GM21717 (cell line): ENCODE measurements at regions not wholly inside any gene's neighbourhood (a gene's known extent, or its start where the extent isn't known, plus 50 kb on each side); places are given as distances from the start of the nearest gene placed in this dataset.
"Not testable (repeated sequence)": the region's sequence is repeated elsewhere in the genome, so short reads cannot be mapped to it uniquely, and the experiment has no call there.

ENCODE experiments used
- ATAC-seq: cut with Tn5 transposase; IDR thresholded peaks from one replicate; pipeline ENCODE4 v1.9.1; 2021; ENCODE audit warnings: mild to moderate bottlenecking, moderate library complexity; ENCODE audit not compliant: unreplicated experiment

GRCh38 chr16:59604354-59604753 is 870.2 kb upstream of the GOT2 start:
- no peak for ATAC-seq

- ATAC-seq, result no peak
Measured at GRCh38 chr16:59601452-59601851, 867.3 kb upstream of the GOT2 start.

DNA sequence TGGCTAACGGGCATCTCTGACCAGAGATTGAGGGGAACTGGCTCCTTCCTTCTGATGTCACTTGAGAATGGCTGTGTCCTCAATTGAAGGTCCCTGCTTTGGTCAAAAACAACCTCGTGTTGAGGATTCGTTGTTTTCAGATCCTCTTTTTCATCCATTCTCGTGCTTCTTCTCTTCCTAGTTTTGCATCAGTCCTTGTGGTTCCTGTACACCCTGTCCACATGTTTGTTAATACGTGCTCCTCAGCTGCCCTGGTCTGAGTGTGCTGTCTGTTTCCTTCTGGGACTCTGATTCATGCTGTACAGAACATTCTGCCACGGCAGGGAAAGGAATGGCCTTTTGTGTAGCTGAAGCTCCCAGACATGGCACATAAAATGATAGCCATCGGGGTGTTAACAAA is 863.2 kb upstream of the GOT2 start:
- ATAC-seq, result no peak

DNA sequence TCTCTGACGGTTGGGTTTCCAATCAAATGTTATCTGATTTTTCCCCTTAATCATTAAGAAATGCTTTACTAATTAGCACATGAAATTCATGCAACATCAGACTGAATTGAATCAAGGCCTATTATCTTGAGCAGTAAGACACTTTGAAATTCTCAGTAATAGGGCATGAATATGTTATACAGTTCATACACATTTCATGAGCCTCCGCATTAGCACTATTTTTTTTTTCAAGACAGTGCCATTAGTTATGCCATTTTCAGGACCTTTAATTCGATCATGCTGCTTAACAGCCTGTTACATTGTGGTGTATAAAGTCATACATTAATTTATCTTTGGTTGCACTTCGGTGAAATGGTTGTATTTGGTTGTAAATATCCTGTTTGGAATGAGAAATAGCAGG is 862.6 kb upstream of the GOT2 start:
- no peak for ATAC-seq

- ATAC-seq, result peak; percentile 81
Measured at GRCh38 chr16:59593194-59593661, 859.1 kb upstream of the GOT2 start.

DNA sequence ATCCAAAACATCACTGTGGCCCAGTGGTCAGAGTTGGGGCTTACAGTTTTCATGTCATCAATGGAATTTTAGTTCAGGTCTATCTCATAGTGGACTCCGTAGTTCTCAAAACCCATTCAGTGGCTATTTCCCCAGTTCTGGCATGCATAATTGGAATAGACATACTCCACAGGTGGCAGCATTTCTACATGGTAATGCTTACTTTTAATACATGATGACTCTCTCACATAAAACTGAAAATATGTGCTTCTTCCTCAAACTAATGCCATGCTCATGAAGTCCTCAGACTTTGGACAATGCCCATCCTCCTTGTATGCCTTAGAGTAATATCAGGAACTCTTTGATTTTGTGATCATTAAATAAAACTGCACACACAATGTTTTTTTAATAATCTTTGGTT is 857.4 kb upstream of the GOT2 start:
- no peak for ATAC-seq

GRCh38 chr16:59590845-59591244 is 856.7 kb upstream of the GOT2 start:
- no peak for ATAC-seq

DNA sequence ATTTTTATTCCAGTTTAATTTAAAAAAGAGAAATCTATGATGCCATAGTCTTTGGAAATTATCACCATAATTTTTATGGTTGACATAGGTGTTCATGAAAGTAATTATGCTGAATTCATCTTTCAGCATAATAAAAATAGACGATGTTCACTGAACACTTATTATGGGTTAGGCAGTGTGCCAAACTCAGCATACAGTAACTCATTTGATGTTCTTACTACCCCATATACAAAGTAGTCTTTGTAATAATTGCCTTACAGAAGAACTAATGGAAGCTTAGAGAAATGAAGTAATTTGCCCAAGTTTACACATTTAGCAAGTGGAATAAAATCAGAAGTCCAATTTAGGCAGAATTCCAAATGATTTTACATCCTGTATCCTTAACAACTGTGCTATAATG is 852.2 kb upstream of the GOT2 start:
- no peak for ATAC-seq

GRCh38 chr16:59574296-59574695 is 840.2 kb upstream of the GOT2 start:
- no peak for ATAC-seq

- no peak for ATAC-seq
Measured at GRCh38 chr16:59573528-59574271, 839.6 kb upstream of the GOT2 start.

GRCh38 chr16:59567496-59567895 is 833.4 kb upstream of the GOT2 start:
- ATAC-seq, result no peak

- no peak for ATAC-seq
Measured at GRCh38 chr16:59566446-59566845, 832.3 kb upstream of the GOT2 start.

DNA sequence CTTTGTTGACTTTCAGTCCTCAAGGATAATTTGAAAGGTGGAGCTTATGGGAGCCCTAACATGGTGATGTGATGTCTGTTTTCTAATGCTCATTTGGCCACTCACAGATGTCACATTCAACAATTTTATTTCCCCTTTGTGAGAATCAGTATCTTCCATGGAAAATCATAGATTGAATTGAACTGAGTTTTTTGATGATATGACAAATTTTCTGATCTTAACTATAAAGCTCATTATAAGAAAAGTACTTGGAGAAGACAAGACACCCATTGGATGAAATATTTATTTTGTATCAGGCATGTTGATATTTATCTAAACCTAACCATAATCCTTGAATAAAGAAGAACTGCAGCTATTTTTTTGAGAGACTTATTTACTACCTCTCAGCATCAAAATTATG is 824.6 kb upstream of the GOT2 start:
- no peak for ATAC-seq

GRCh38 chr16:59552164-59552563 is 818.0 kb upstream of the GOT2 start:
- ATAC-seq, result no peak

DNA sequence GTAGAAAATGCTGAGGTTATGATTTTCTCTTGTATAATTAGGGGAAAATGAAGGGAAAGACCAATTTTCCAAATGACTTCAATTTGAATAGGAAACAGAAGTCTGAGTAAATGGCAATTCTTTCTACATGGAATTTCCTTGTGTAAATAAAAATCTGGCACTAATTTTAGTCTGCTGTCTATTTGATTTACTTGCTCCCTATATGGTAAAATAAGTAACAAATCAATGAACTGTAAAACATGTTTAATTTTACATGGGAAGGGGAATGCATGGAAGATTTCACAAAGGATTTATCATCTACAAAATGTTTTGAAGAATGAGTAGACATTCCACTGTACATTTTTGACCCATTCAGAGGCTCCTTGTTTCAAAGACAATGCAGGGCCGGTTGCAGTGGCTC is 811.6 kb upstream of the GOT2 start:
- ATAC-seq, result no peak

- no peak for ATAC-seq
Measured at GRCh38 chr16:59543641-59544040, 809.5 kb upstream of the GOT2 start.

GRCh38 chr16:59540621-59541020 is 806.5 kb upstream of the GOT2 start:
- ATAC-seq, result no peak

DNA sequence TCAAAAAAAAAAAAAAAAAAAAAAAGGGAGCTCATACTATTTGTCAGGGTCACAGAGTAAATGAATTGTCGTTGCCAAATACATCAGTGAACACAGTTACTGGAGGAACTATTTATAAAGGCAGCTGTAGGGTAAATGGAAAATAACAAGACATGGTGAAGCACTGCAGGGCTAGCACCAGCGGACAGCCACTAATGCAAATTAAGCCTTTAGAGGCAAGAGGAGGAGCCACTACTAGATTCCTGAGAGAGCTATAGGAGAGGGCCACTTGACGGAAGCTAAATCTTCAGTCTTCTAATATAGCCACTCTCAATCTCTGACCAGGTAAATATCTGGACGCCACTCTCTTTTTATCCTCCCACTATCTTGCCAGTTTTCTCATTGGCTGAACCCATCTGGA is 801.2 kb upstream of the GOT2 start:
- no peak for ATAC-seq

DNA sequence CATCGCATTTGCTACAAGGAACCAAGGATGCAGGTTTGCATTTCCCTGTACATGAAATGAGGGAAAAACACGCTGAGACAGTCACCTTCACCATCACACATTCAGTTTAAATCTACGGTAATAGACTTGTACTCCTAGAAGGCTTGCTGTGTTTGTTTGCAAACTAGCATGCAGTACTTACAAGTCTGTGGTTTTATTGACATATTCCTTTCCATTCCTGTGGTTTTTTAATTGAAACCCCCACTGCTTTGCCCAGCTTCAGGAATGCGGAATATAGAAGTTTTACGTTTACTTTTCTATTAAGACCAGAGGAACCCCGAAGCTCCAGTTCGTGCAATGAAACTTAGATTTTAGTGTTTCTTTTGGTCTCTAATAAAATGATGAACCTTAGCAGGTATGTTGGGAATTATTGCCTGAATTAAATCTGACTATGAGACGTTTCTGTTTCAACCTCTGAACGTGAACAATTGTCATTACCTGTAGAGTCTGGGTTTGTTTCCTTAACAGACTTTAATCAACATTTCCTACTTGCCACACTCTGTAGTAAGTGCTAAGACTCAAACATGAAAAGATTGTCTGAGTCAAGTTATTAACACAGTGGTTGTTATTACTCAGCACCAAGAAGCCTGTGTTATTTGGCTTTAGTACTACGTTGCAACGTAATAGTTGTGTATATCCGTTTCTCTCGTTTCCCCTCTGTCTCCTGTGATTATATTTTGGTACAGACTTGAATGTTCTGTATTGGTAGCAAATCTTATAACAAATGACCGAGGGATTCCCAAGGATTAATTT is 793.3 kb upstream of the GOT2 start:
- no peak for ATAC-seq

DNA sequence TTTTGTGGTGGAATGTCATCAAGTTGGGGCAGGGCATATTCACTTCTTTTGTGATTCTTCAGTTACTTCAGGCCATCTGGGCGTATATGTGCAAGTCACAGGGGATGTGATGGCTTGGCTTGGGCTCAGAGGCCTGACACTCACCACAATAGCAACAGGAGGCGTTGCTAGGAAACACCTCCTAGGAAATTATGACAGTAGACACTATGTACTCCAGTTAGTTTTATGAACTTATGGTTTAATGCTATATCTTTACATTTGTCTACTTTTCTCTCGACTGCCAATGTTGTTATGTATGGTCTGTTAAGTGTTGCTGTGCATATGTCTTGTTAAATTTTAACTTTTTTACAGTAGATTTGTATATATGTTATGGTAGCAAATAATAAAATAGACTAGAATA is 788.7 kb upstream of the GOT2 start:
- ATAC-seq, result no peak

- ATAC-seq, result not testable (repeated sequence)
Measured at GRCh38 chr16:59518721-59519120, 784.6 kb upstream of the GOT2 start.

DNA sequence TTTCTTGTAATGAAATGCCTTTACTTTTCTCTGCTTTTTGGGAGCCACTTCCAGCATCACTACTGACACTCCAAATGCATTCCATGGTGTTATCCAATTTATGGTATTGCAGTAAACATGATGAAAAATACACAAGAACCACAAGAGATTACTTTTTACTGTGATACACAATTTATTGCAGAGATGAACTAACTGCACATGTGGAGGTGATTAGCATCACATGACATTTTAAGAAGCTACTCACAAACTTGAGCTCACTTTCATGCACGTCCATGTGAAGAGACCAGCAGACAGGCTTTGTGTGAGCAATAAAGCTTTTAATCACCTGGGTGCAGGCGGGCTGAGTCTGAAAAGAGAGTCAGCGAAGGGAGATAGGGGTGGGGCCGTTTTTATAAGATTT is 780.5 kb upstream of the GOT2 start:
- no peak for ATAC-seq
